H1 (cell line): ENCODE measurements at regions not wholly inside any gene's neighbourhood (a gene's known extent, or its start where the extent isn't known, plus 50 kb on each side); places are given as distances from the start of the nearest gene placed in this dataset.
"Not testable (repeated sequence)": the region's sequence is repeated elsewhere in the genome, so short reads cannot be mapped to it uniquely, and the experiment has no call there.

Source experiments
- CTCF ChIA-PET: fragments of 300-600 bp; sonication (Branson Sonifier 250); formaldehyde crosslinking; loops from one replicate; lab custom pipeline; 2021; ENCODE audit not compliant: partially characterized antibody; lab: Charles Lee
- POLR2A ChIA-PET: fragments of 300-600 bp; sonication (Branson Sonifier 250); formaldehyde crosslinking; loops from one replicate; lab custom pipeline; 2021; ENCODE audit warnings: inconsistent platforms; ENCODE audit not compliant: partially characterized antibody; lab: Charles Lee
- DNase-seq, 2 experiments: peaks; one replicate each; pipeline versions ENCODE4 v3.0.0 to v3.0.0-alpha.2; 2010 to 2022; ENCODE audit warnings: low spot score in 2 of 2, low read depth in 1 of 2, mixed read lengths in 1 of 2
- FAIRE-seq: peaks from 2 replicates; lab custom pipeline; 2011; peaks lifted over from hg19 to GRCh38; lab: Jason Lieb, UNC
- H2AFZ ChIP-seq: 2 replicates; pipeline ENCODE4 v1.8.1; 2012; ENCODE audit warnings: low read length, inconsistent platforms
- H2AK5ac ChIP-seq: 2 replicates; pipeline ENCODE4 v1.6.1; 2013; ENCODE audit warnings: low read depth, low read length
- H2BK120ac ChIP-seq: replicated peaks from 2 replicates; pipeline ENCODE3; 2013; ENCODE audit warnings: low read depth, low read length, inconsistent platforms
- H2BK12ac ChIP-seq: 2 replicates; pipeline ENCODE4 v1.6.1; 2013; ENCODE audit warnings: low read depth, low read length
- H2BK15ac ChIP-seq: 2 replicates; pipeline ENCODE4 v1.6.1; 2013; ENCODE audit warnings: low read length
- H2BK20ac ChIP-seq: 2 replicates; pipeline ENCODE4 v1.6.1; 2013; ENCODE audit warnings: low read length
- H2BK5ac ChIP-seq: 2 replicates; pipeline ENCODE4 v1.6.1; 2013; ENCODE audit warnings: low read depth, low read length
- H3K14ac ChIP-seq: 2 replicates; pipeline ENCODE4 v1.6.1; 2013; ENCODE audit warnings: inconsistent platforms; ENCODE audit not compliant: insufficient read length
- H3K18ac ChIP-seq: 2 replicates; pipeline ENCODE4 v1.6.1; 2013; ENCODE audit warnings: low read length; ENCODE audit errors: extremely low read depth
- H3K23ac ChIP-seq: 2 replicates; pipeline ENCODE4 v1.6.1; 2013; ENCODE audit warnings: inconsistent platforms; ENCODE audit not compliant: insufficient read length
- H3K23me2 ChIP-seq: 2 replicates; pipeline ENCODE4 v1.6.1; 2013; ENCODE audit warnings: low read depth, low read length
- H3K27ac ChIP-seq: 2 replicates; pipeline ENCODE4 v1.6.1; 2011; ENCODE audit warnings: low read depth, low read length, inconsistent platforms
- H3K27me3 ChIP-seq, 4 experiments: replicated peaks in 1 of 4; 1 replicate in 1 of 4; 2 replicates in 3 of 4; pipeline versions ENCODE4 v1.6.1 to v1.8.1; 2011 to 2013; ENCODE audit warnings: low read length in 3 of 4, mild to moderate bottlenecking in 3 of 4, inconsistent platforms in 2 of 4, mixed read lengths in 2 of 4, moderate library complexity in 1 of 4; ENCODE audit not compliant: control insufficient read depth in 3 of 4, insufficient read depth in 3 of 4; ENCODE audit errors: extremely low read depth in 1 of 4
- H3K36me3 ChIP-seq, 4 experiments: 2 replicates each; pipeline versions ENCODE4 v1.6.1 to v1.8.1; 2011 to 2013; ENCODE audit warnings: mild to moderate bottlenecking in 4 of 4, low read length in 3 of 4, moderate library complexity in 2 of 4, control low read depth in 1 of 4, inconsistent platforms in 1 of 4; ENCODE audit not compliant: insufficient read depth in 4 of 4, control insufficient read depth in 2 of 4
- H3K4ac ChIP-seq: replicated peaks from 2 replicates; pipeline ENCODE3; 2013; ENCODE audit warnings: low read length, low read depth, mixed read lengths, inconsistent platforms; ENCODE audit not compliant: insufficient read length
- H3K4me1 ChIP-seq, 4 experiments: replicated peaks in 1 of 4; 1 replicate in 1 of 4; 2 replicates in 3 of 4; pipeline versions ENCODE4 v1.6.1 to v1.8.1; 2011 to 2013; ENCODE audit warnings: low read length in 3 of 4, inconsistent platforms in 2 of 4, mixed read lengths in 1 of 4; ENCODE audit not compliant: insufficient read depth in 4 of 4, control insufficient read depth in 3 of 4
- H3K4me2 ChIP-seq, 2 experiments: 2 replicates each; pipeline versions ENCODE4 v1.6.1 to v1.8.1; 2011 to 2013; ENCODE audit warnings: low read depth in 2 of 2, low read length in 2 of 2, control low read depth in 1 of 2, inconsistent platforms in 1 of 2, mild to moderate bottlenecking in 1 of 2; ENCODE audit not compliant: insufficient read depth in 1 of 2
- H3K4me3 ChIP-seq, 4 experiments: fragments of 200-600, 300-600 bp in 1 of 4; sonication (generic), shearing (Covaris generic), sonication (Bioruptor Twin) in 1 of 4; 2 replicates each; pipeline versions ENCODE4 v1.5.1 to v1.8.1; 2011 to 2016; ENCODE audit warnings: low read length in 4 of 4, low read depth in 3 of 4, control low read depth in 2 of 4, inconsistent platforms in 2 of 4, mild to moderate bottlenecking in 2 of 4, mixed read lengths in 1 of 4, moderate library complexity in 1 of 4; ENCODE audit not compliant: insufficient read depth in 2 of 4; ENCODE audit errors: extremely low read depth in 1 of 4
- H3K56ac ChIP-seq: replicated peaks from 2 replicates; pipeline ENCODE3; 2013; ENCODE audit warnings: low read depth, mild to moderate bottlenecking, mixed read lengths, low read length, inconsistent platforms; ENCODE audit not compliant: insufficient read length
- H3K79me1 ChIP-seq: 2 replicates; pipeline ENCODE4 v1.6.1; 2013; ENCODE audit warnings: low read depth, low read length, control low read depth
- H3K79me2 ChIP-seq, 2 experiments: 2 replicates each; pipeline versions ENCODE4 v1.6.1 to v1.8.1; 2012 to 2013; ENCODE audit warnings: low read length in 2 of 2, mild to moderate bottlenecking in 2 of 2, inconsistent platforms in 1 of 2; ENCODE audit not compliant: insufficient read depth in 2 of 2, control insufficient read depth in 1 of 2
- H3K9ac ChIP-seq, 4 experiments: replicated peaks in 1 of 4; 1 replicate in 1 of 4; 2 replicates in 3 of 4; pipeline versions ENCODE4 v1.6.1 to v1.8.1; 2011 to 2013; ENCODE audit warnings: low read depth in 3 of 4, low read length in 3 of 4, control low read depth in 2 of 4, mild to moderate bottlenecking in 2 of 4, moderate library complexity in 2 of 4, inconsistent platforms in 1 of 4; ENCODE audit errors: extremely low read depth in 1 of 4
- H3K9me3 ChIP-seq, 2 experiments: 2 replicates each; pipeline versions ENCODE4 v1.6.1 to v1.8.1; 2012 to 2013; ENCODE audit warnings: mild to moderate bottlenecking in 2 of 2, moderate library complexity in 2 of 2, control low read depth in 1 of 2, inconsistent platforms in 1 of 2, low read depth in 1 of 2, low read length in 1 of 2, mixed read lengths in 1 of 2; ENCODE audit not compliant: insufficient read depth in 2 of 2
- H4K20me1 ChIP-seq, 2 experiments: replicated peaks in 1 of 2; 2 replicates each; pipeline versions ENCODE3 to v1.8.1; 2011 to 2013; ENCODE audit warnings: inconsistent platforms in 2 of 2, low read length in 2 of 2, mild to moderate bottlenecking in 1 of 2; ENCODE audit not compliant: insufficient read depth in 2 of 2, control insufficient read depth in 1 of 2
- H4K5ac ChIP-seq: 2 replicates; pipeline ENCODE4 v1.6.1; 2013; ENCODE audit warnings: low read length, low read depth, mixed read lengths, inconsistent platforms; ENCODE audit not compliant: insufficient read length
- H4K8ac ChIP-seq: 2 replicates; pipeline ENCODE4 v1.8.0; 2013; ENCODE audit warnings: mild to moderate bottlenecking, moderate library complexity, low read length, inconsistent platforms; ENCODE audit not compliant: insufficient read depth; ENCODE audit errors: extremely low read depth
- H4K91ac ChIP-seq: replicated peaks from 2 replicates; pipeline ENCODE3; 2013; ENCODE audit warnings: low read length, mixed read lengths, inconsistent platforms; ENCODE audit not compliant: insufficient read length
- WGBS, 2 experiments: shearing (Covaris generic) in 1 of 2; methylation state at CpG; one replicate each; pipeline versions ENCODE4 v1.1.6 to v1.1.7; 2013 to 2015; ENCODE audit warnings: low lambda C conversion rate in 2 of 2, mixed read lengths in 2 of 2, inconsistent platforms in 1 of 2, low coverage in 1 of 2, missing lambda C conversion rate in 1 of 2; ENCODE audit not compliant: insufficient replicate concordance in 2 of 2, insufficient coverage in 1 of 2, insufficient read length in 1 of 2; ENCODE audit errors: extremely low coverage in 1 of 2, missing lambda C conversion rate in 1 of 2; 5-methylcytosine and 5-hydroxymethylcytosine counted together

DNA sequence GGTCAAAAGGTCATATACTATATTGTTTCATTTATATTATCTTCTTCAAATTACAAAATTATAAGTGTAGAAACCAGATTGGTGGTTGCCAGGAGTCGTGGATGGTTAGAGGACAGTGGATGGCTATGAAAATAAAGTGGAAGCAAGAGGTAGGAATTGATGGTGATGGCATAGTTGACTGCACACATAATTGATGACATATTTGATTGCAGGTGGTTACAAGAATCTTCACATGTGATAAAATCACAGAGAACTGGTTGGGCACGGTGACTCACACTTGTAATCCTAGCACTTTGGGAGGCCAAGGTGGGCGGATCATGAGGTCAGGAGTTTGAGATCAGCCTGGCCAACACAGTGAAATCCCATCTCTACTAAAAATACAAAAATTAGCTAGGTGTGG, 723.6 kb downstream of the RFPL4B start:
- H2AFZ ChIP-seq, H2BK20ac ChIP-seq, H4K91ac ChIP-seq, DNase-seq, H3K36me3 ChIP-seq, FAIRE-seq, H2BK12ac ChIP-seq, H3K27ac ChIP-seq, H3K4me3 ChIP-seq, H4K20me1 ChIP-seq, H3K9me3 ChIP-seq, H4K5ac ChIP-seq, CTCF ChIA-PET, H3K79me1 ChIP-seq, H3K4ac ChIP-seq, H3K23ac ChIP-seq, H2BK120ac ChIP-seq, H3K79me2 ChIP-seq, H3K4me1 ChIP-seq, H3K27me3 ChIP-seq, H3K23me2 ChIP-seq, H2BK15ac ChIP-seq, H3K18ac ChIP-seq, H3K9ac ChIP-seq, H3K56ac ChIP-seq, POLR2A ChIA-PET, H3K14ac ChIP-seq, H2BK5ac ChIP-seq, H4K8ac ChIP-seq, H2AK5ac ChIP-seq, H3K4me2 ChIP-seq: not testable (repeated sequence)
- 89% methylated on average over 3 of the region's 3 CpGs; no CpG with 5 or more reads in 1 of the 2 experiments for WGBS, 2 experiments
